Motor neuron (in vitro differentiated cells): ENCODE measurements at regions not wholly inside any gene's neighbourhood (a gene's known extent, or its start where the extent isn't known, plus 50 kb on each side); places are given as distances from the start of the nearest gene placed in this dataset.

Experiments
- ATAC-seq, 8 experiments: fragments of 200-7000 bp; cut with Tn5 transposase; replicated peaks in 6 of 8; 2 replicates each; pipeline ENCODE4 v1.8.0; 2021; ENCODE audit warnings: mild to moderate bottlenecking in 8 of 8, moderate library complexity in 8 of 8
- H3K27ac ChIP-seq, 2 donors: fragments of 250-450 bp; sonication (Bioruptor Pico); 2 replicates each; pipeline ENCODE4 v1.9.0; 2021; ENCODE audit warnings: antibody characterized with exemption in 2 of 2, mild to moderate bottlenecking in 2 of 2, moderate library complexity in 1 of 2
- H3K4me1 ChIP-seq, 2 donors: fragments of 250-450 bp; sonication (Bioruptor Pico); replicated peaks in 1 of 2; 2 replicates each; pipeline ENCODE4 v1.6.1; 2021; ENCODE audit warnings: antibody characterized with exemption in 2 of 2, mild to moderate bottlenecking in 2 of 2, moderate library complexity in 1 of 2
- H3K4me3 ChIP-seq, 5 donors: fragments of 250-450 bp; sonication (Bioruptor Pico); 2 replicates each; pipeline ENCODE4 v1.9.0; 2021; ENCODE audit warnings: antibody characterized with exemption in 5 of 5, mild to moderate bottlenecking in 5 of 5, moderate library complexity in 4 of 5
- whole genome bisulfite sequencing, 10 experiments: fragments of 450-650 bp; shearing (Covaris generic); methylation state at CpG; one replicate each; pipeline ENCODE4 v1.0.0; 2022; 5-methylcytosine and 5-hydroxymethylcytosine counted together
- in situ Hi-C, 9 experiments: fragments of 400-800 bp; cut with MboI; loops; one replicate each; pipeline ENCODE4 v1.15.0; 2021; ENCODE audit warnings: low sequenced_read_pairs in 9 of 9, low pct_unique_long_range_greater_than_20kb in 2 of 9; ENCODE audit not compliant: unreplicated experiment in 9 of 9

DNA sequence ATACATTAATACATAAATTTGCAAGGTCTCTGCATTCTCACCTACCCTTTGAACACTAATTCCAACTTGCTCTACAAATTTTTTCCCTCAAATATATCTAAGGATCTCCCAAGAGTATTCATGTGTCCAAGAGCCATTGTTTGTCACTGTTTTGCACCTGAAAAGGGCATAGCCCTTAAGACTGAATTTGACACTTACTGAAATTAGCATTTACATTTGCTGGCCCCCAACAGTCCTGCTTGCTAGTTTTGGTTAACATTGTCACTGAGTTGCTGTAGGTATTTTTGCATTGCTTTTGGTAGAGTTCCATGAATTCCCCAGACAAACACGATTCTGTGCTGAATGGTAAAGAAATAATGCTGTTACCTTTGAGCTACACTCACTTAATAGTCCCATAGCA is 57.3 kb downstream of the KCNA4 start:
- Histone ChIP-seq H3K27ac (no peak overlapping the region), H3K4me3 (no peak overlapping the region), H3K4me1 (peaks cover 0 to 3% of the 10 kb centered on the region in 2 donors)
- WGBS, 10 experiments, result 0 to 20% (median 0%) methylated on average over 1 of the region's 1 CpG; no CpG with 5 or more reads in 2 of the 10 experiments
- in situ Hi-C loops, result no loop called here
- no peak for ATAC-seq

- in situ Hi-C loops, result no loop called here
- Histone ChIP-seq H3K27ac (no peak overlapping the region), H3K4me1 (peaks cover 0 to 3% of the 10 kb centered on the region in 2 donors), H3K4me3 (no peak overlapping the region)
- ATAC-seq, result peak in 1 of 8 experiments; percentile 56
- WGBS, 10 experiments, result 20 to 30% (median 20%) methylated on average over 1 to 4 of the region's 4 CpGs; no CpG with 5 or more reads in 6 of the 10 experiments
These were observed 59.4 kb downstream of the KCNA4 start for GRCh38 chr11:29957431-29957830.

DNA sequence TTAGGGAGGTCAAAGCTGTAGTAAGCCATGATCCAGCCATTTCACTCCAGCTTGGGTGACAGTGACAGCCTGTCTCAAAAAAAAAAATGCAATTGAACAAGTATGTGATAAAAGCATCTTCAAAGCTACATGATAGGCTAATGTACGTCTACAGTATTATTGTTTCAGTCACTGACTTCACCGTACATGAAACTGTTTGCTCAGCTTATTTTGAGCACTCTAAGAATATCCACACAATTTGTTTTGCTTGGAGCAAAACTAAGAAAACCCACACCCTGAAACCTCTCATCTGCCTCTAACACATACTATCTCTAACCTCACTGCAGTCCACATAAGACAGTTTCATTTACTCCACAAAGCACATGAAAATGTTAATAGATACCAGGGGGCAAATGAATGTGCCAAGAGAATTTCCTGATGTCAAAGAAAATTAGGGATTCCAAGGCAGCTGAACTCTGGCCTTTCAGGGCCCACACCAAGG is 60.7 kb downstream of the KCNA4 start:
- in situ Hi-C loops, result no loop called here
- no peak overlapping the region for H3K27ac ChIP-seq
- no peak for ATAC-seq
- peaks cover 0 to 3% of the 10 kb centered on the region in 2 donors for H3K4me1 ChIP-seq
- no peak overlapping the region for H3K4me3 ChIP-seq
- WGBS, 10 experiments, result 0 to 100% (median 18%) methylated on average over 1 to 2 of the region's 2 CpGs; no CpG with 5 or more reads in 3 of the 10 experiments

- no peak for ATAC-seq
- in situ Hi-C loops, result no loop called here
- Histone ChIP-seq H3K4me3 (no peak overlapping the region), H3K4me1 (no peaks in the 10 kb centered on the region), H3K27ac (no peak overlapping the region)
These were observed 73.5 kb downstream of the KCNA4 start for GRCh38 chr11:29943347-29943746.

DNA sequence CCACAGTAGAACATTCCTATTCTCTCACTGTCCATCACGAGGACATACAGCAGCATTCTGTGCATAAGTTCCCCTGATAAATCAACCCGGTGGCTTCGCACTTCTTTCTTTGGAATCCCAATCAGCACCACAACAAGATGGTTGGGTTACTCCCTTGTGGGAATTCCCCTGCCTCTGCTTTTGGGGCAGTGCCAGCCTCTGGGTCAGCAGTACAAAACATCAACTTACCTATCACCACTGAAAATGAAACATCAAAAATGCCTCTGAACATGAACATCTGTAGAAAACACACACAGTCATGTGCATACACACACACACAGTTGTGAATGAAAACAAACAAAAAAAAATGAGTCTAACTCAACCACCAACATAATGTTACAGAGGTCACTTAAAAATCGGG is 79.3 kb downstream of the KCNA4 start:
- no peak for ATAC-seq
- in situ Hi-C loops, result no loop called here

GRCh38 chr11:29934115-29934638 is 82.7 kb downstream of the KCNA4 start:
- H3K4me3 ChIP-seq, result no peak overlapping the region
- WGBS, 10 experiments, result 75 to 88% (median 82%) methylated on average over 2 to 4 of the region's 19 CpGs; no CpG with 5 or more reads in 7 of the 10 experiments
- in situ Hi-C loops, result no loop called here
- H3K4me1 ChIP-seq, result no peaks in the 10 kb centered on the region
- no peak for ATAC-seq
- no peak overlapping the region for H3K27ac ChIP-seq

More for the DNA sequence above, 79.3 kb downstream of the KCNA4 start:
- Histone ChIP-seq H3K4me3 (no peak overlapping the region), H3K4me1 (no peaks in the 10 kb centered on the region), H3K27ac (no peak overlapping the region)
- WGBS, 10 experiments, result 0 to 100% (median 61%) methylated on average over 1 to 4 of the region's 4 CpGs; no CpG with 5 or more reads in 1 of the 10 experiments

DNA sequence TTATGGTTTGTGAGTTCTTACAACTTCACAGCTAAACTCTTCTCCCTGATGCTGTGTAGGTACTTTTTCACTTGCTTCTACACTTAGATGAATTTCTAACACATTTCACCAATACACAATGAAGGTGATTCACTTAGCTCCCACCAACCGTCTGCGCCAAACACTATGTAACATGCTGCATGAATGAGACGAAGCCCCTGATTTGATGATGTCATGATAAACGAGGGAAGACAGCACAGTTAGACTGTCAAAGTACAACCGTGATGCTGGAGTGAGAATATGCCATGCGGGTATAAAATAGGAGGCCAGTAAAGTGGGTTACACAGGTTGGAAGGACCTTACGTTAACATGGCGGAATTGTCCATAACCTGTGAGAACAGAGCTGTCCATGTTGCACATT is 100.8 kb downstream of the KCNA4 start:
- H3K27ac ChIP-seq, result no peak overlapping the region
- no peaks in the 10 kb centered on the region for H3K4me1 ChIP-seq
- in situ Hi-C loops, result loop anchor here in 1 of 9 experiments (25.0 kb wide), 1 partner anchor 96 kb away; the partner anchor contains the start of gene KCNA4
- WGBS, 10 experiments, result 21 to 97% (median 67%) methylated on average over 1 to 8 of the region's 8 CpGs; no CpG with 5 or more reads in 3 of the 10 experiments
- no peak overlapping the region for H3K4me3 ChIP-seq
- no peak for ATAC-seq

DNA sequence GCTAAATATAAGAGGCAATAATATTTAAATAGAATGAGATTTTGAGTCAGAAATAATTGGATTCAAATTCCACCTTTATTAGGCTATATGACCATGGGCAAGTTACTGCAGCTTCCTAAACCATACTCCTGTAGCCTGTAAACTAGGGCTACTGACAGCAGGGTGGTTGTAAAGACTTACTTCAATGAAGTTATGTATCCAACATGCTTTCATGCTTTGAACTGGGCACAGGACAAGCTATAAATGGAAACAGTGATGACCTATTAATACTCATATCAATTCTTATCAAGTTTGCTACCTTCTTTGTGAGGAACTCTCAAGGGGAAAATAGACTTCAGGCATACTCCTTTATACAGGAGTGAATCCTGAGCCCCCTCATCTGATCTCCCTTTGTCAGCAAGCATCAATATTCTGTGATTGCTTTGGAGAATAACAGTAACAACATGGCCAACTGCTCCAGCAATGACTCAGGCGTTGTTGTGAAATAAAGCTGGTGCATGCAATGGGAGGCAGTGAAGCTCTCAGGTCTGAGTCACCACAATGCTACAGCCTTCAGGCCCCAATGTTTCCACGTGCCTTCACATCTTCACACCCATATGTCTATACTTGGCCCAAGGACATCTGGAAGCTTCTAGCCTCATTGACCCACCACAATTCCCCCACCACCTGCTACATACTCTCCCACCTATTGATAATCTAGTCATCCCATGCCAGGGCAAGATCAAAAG is 102.5 kb downstream of the KCNA4 start:
- in situ Hi-C loops, result loop anchor here in 1 of 9 experiments (25.0 kb wide), 1 partner anchor 98 kb away; the partner anchor contains the start of gene KCNA4
- peak in 2 of 8 experiments; percentile 29 to 36 for ATAC-seq
- Histone ChIP-seq H3K4me1 (no peaks in the 10 kb centered on the region), H3K27ac (no peak overlapping the region), H3K4me3 (no peak overlapping the region)
- 67 to 100% (median 83%) methylated on average over 1 of the region's 2 CpGs; no CpG with 5 or more reads in 6 of the 10 experiments for WGBS, 10 experiments

DNA sequence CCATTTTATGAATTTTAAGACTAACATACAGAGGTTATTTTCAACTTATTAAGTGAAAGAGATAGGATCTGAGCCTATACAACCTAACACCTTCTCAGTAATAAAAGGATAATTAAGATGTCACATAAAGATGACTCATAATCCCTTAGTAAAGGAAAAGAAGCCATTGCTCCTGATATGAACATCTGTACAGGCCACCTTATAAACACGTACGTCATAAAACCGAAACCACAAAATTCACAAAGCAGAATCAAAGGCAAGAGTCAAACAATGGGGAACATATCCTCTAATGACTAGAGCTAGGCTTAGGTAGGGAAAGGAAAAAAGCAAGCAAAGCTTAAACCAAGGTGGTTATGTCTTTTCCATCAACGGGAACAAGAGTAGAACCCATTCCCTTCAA is 103.5 kb downstream of the KCNA4 start:
- in situ Hi-C loops, result loop anchor here in 1 of 9 experiments (25.0 kb wide), 1 partner anchor 99 kb away; the partner anchor contains the start of gene KCNA4
- H3K4me3 ChIP-seq, result no peak overlapping the region
- H3K4me1 ChIP-seq, result no peaks in the 10 kb centered on the region
- no peak for ATAC-seq
- WGBS, 10 experiments, result 0 to 98% (median 83%) methylated on average over 1 to 4 of the region's 4 CpGs; no CpG with 5 or more reads in 1 of the 10 experiments
- H3K27ac ChIP-seq, result no peak overlapping the region

DNA sequence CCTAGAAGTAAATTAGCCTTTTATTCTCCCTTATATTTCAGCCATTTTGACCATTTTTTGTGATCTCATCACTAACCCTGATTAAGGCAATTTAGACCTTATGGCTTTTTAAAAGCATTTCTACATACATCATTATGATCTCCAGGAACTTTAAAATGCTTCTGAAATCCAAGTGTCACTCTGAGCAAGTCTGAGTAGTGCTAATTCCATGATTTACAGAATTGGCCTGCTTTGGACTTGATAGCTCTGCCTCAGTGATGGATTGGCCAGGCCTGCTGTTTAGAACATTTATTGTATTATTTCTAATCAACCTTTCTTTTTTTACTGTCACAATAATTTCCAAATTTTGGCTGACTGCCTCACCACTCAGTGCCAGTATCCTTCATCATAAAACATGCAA is 116.4 kb downstream of the KCNA4 start:
- Histone ChIP-seq H3K4me3 (no peak overlapping the region), H3K27ac (no peak overlapping the region), H3K4me1 (no peaks in the 10 kb centered on the region)
- in situ Hi-C loops, result loop anchor here in 1 of 9 experiments (25.0 kb wide), 1 partner anchor 112 kb away; the partner anchor contains the start of gene KCNA4
- ATAC-seq, result peak in 4 of 8 experiments; percentile 27 to 72 (median 69)

DNA sequence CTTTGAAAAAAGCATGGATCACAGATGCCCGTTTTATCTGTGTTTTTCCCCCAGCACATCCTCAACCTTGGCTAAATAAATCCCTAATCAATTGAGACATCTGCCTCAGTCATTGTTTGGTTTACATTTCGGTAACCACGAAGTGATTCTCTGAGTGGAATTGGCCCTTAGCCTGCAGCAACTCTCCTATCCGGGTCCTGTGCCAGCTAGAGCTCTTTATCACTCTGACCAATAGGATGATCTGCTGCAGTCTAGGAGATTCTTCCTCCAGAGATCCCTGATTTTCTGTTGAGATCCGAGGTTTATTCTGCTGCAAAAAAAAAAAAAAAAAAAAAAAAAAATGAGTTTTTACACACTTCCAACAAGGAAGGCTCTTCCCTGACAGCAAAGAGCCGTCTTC is 137.3 kb downstream of the KCNA4 start:
- in situ Hi-C loops, result no loop called here
- ATAC-seq, result no peak
- H3K4me1 ChIP-seq, result no peaks in the 10 kb centered on the region
- WGBS, 10 experiments, result 0 to 97% (median 70%) methylated on average over 2 to 5 of the region's 6 CpGs
- no peak overlapping the region for H3K4me3 ChIP-seq
- H3K27ac ChIP-seq, result no peak overlapping the region

DNA sequence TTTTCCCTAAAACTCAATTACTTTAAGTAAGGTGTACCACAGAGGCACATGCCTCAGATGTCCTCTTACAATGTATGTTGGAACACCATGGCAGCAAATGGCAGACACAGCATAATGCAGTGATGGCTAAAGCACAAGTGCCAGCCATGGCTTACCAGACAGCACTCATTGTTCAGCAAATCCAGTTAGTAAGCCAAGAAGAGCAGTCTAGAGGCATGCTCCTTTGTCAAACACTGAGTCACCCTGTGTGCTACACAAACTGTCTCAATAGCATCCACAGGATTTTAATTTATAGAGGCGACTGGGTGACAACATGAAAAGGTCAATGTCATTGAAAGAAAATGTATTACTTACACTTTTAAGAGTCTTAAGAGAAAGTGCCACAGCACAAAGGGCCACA is 140.6 kb downstream of the KCNA4 start:
- ATAC-seq, result peak in 3 of 8 experiments; percentile 83 to 99 (median 99)
- H3K27ac ChIP-seq, result no peak overlapping the region
- no peaks in the 10 kb centered on the region for H3K4me1 ChIP-seq
- 0 to 100% (median 87%) methylated on average over 1 of the region's 1 CpG; no CpG with 5 or more reads in 6 of the 10 experiments for WGBS, 10 experiments
- H3K4me3 ChIP-seq, result no peak overlapping the region
- in situ Hi-C loops, result no loop called here

GRCh38 chr11:29847219-29847618 is 169.6 kb downstream of the KCNA4 start:
- H3K4me3 ChIP-seq, result no peak overlapping the region
- ATAC-seq, result peak in 5 of 8 experiments; percentile 26 to 68 (median 48)
- in situ Hi-C loops, result no loop called here
- WGBS, 10 experiments, result 0 to 100% (median 50%) methylated on average over 1 of the region's 1 CpG; no CpG with 5 or more reads in 2 of the 10 experiments
- H3K4me1 ChIP-seq, result peaks cover 0 to 6% of the 10 kb centered on the region in 2 donors
- H3K27ac ChIP-seq, result no peak overlapping the region
